Psoas muscle (tissue), 7 donors: ENCODE measurements at regions not wholly inside any gene's neighbourhood (a gene's known extent, or its start where the extent isn't known, plus 50 kb on each side); places are given as distances from the start of the nearest gene placed in this dataset.

Experiments
- ATAC-seq, 4 donors: fragments of 200-7000 bp; cut with Tn5 transposase; one replicate each; pipeline ENCODE4 v1.9.1; 2020; ENCODE audit warnings: moderate library complexity in 3 of 4, mild to moderate bottlenecking in 2 of 4
- DNase-seq, 2 donors: peaks; one replicate each; pipeline ENCODE4 v3.0.0-alpha.2; 2020
- H3K27ac ChIP-seq: fragments of 200-600 bp; one replicate; pipeline ENCODE4 v1.8.0; 2022
- H3K27me3 ChIP-seq, 3 donors: fragments of 200-600 bp in 1 of 3; one replicate each; pipeline versions ENCODE4 v1.6.1 to v1.8.0; 2013 to 2022; ENCODE audit warnings: low read length in 2 of 3, mild to moderate bottlenecking in 2 of 3, moderate library complexity in 1 of 3; ENCODE audit not compliant: insufficient read depth in 3 of 3
- H3K36me3 ChIP-seq, 2 donors: fragments of 200-600 bp in 1 of 2; one replicate each; pipeline versions ENCODE4 v1.6.1 to v1.8.0; 2013 to 2022; ENCODE audit warnings: low read depth in 1 of 2, mild to moderate bottlenecking in 1 of 2, moderate library complexity in 1 of 2; ENCODE audit not compliant: insufficient read depth in 1 of 2
- H3K4me1 ChIP-seq: fragments of 200-600 bp; one replicate; pipeline ENCODE4 v1.8.0; 2022
- H3K4me3 ChIP-seq: fragments of 200-600 bp; one replicate; pipeline ENCODE4 v1.8.0; 2022; ENCODE audit warnings: mild to moderate bottlenecking
- H3K9me3 ChIP-seq: fragments of 200-600 bp; one replicate; pipeline ENCODE4 v1.8.0; 2022
- CTCF ChIP-seq: fragments of 200-600 bp; IDR thresholded peaks from one replicate; pipeline ENCODE4 v1.8.0; 2022; ENCODE audit warnings: antibody characterized with exemption
- WGBS, 3 donors: extraction: QIAGEN DNeasy Blood & Tissue Kit; methylation state at CpG; one replicate each; pipeline versions ENCODE4 v1.1.6 to v1.1.7; 2013; 5-methylcytosine and 5-hydroxymethylcytosine counted together
- intact Hi-C, 2 donors: fragments of 100-400 bp; cut with DNase I; formaldehyde crosslinking; loops; one replicate each; pipeline versions ENCODE4 v1.11.0 to v1.14.2; 2022
- donor health status: healthy with polysubstance abuse.
- donor health status: DM: no; HTN: no; CAD: no; lungs with moderate emphysema.
- donor health status: Bipolar disorder and iron deficiency.
- donor health status: healthy.
- donor health status: DM: yes; HTN: yes; CAD: no.
- donor health status: DM: no; HTN: no; CAD: no.
- donor health status: DM: yes; HTN: yes; CAD: no.

- ATAC-seq (no peak), DNase-seq (no peak)
- intact Hi-C loops: no loop called here
- no peak for TF ChIP-seq CTCF
- H3K27me3 ChIP-seq: no peaks in the 10 kb centered on the region
- no peak overlapping the region for H3K4me3 ChIP-seq
- no peaks in the 10 kb centered on the region for H3K36me3 ChIP-seq
- H3K27ac ChIP-seq: no peak overlapping the region
- H3K9me3 ChIP-seq: no peaks in the 10 kb centered on the region
- H3K4me1 ChIP-seq: no peaks in the 10 kb centered on the region
- WGBS, 3 donors: 25 to 34% (median 26%) methylated on average over 8 of the region's 8 CpGs
Observed at GRCh38 chr7:68429411-68430117, 1168.7 kb upstream of the AUTS2 start.

DNA sequence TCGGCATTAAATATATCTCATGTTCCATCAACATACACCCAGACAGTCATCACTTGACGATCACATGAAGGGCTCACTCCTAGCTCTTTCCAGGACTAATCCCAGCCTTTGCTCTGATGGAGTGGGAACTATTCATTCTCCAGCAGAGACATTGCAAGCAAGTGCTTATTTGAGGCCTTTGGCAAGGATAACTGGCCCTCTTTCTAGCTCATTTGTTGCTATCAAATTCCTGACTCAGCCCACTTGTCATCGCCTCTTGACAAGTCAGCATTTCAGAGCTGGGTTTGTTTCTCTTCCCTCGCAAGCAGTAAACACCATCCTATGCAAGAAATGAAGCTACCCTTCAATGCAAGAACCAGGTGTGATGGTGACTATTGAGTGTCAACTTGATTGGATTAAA, 1165.7 kb upstream of the AUTS2 start:
- no peak for TF ChIP-seq CTCF
- no peaks in the 10 kb centered on the region for H3K4me1 ChIP-seq
- H3K27me3 ChIP-seq: no peaks in the 10 kb centered on the region
- H3K9me3 ChIP-seq: no peaks in the 10 kb centered on the region
- ATAC-seq (no peak), DNase-seq (no peak)
- H3K27ac ChIP-seq: no peak overlapping the region
- WGBS, 3 donors: 33 to 55% (median 48%) methylated on average over 4 of the region's 4 CpGs
- intact Hi-C loops: no loop called here
- no peaks in the 10 kb centered on the region for H3K36me3 ChIP-seq
- no peak overlapping the region for H3K4me3 ChIP-seq

DNA sequence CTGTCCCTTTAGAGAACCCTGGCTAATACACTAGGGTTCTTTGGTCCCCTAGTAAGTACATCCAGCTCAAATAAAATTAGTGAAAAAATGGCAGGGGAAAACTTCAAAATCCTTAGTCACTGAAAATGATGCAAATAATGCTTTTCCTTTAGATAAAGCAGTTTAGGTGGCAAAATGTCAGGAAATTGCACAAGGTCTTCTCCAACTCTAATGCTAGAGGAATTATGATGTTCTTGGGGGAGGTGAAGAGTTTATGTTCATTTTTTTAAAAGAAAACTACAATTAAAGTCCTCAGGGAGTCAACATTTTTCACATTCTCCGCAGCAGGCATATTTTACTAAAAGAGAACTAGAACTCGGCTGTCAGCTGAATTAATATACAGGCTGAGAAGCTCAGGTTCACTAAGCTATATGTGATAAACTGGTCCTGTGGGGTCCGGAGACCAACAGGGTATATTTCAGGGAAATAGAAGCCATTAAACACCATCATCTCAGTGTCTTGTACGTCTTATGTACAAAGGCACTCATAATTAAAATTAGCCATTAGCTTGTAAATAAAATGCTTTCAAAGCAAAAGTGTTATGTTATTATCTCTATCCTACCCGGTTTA, 1164.7 kb upstream of the AUTS2 start:
- no peaks in the 10 kb centered on the region for H3K36me3 ChIP-seq
- DNase-seq (no peak), ATAC-seq (no peak)
- no peak overlapping the region for H3K27ac ChIP-seq
- H3K9me3 ChIP-seq: no peaks in the 10 kb centered on the region
- intact Hi-C loops: no loop called here
- H3K27me3 ChIP-seq: peaks cover 0 to 2% (median 0%) of the 10 kb centered on the region in 3 donors
- H3K4me3 ChIP-seq: no peak overlapping the region
- H3K4me1 ChIP-seq: no peaks in the 10 kb centered on the region
- WGBS, 3 donors: 76 to 84% (median 77%) methylated on average over 5 of the region's 5 CpGs
- TF ChIP-seq CTCF: no peak

GRCh38 chr7:68434857-68435256, 1163.4 kb upstream of the AUTS2 start:
- H3K9me3 ChIP-seq: no peaks in the 10 kb centered on the region
- no peak overlapping the region for H3K4me3 ChIP-seq
- no peak overlapping the region for H3K27ac ChIP-seq
- ATAC-seq: no peak
- intact Hi-C loops: no loop called here
- no peak for TF ChIP-seq CTCF
- H3K27me3 ChIP-seq: peaks cover 0 to 3% (median 0%) of the 10 kb centered on the region in 3 donors
- 57 to 71% (median 70%) methylated on average over 13 of the region's 13 CpGs for WGBS, 3 donors
- no peak for DNase-seq
- no peaks in the 10 kb centered on the region for H3K4me1 ChIP-seq
- no peaks in the 10 kb centered on the region for H3K36me3 ChIP-seq

DNA sequence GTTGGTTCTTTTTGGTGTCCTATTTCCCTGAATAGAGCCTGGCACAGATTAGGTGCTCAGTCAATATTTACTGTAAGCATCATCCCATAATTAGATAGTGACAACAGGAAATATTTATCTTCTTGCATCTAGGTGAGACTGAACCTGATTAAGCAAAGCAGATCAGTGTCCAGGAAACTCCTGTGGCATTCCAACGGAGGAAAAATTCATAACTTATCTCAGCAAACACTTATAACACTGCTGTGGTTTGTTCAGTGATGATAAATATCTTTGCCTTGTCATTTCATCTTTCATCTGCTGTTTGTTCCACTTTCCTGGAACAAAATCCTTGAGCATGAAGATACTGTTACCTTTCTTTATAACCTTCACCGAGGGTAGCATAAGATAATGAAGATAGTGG, 1160.3 kb upstream of the AUTS2 start:
- intact Hi-C loops: no loop called here
- WGBS, 3 donors: 56 to 66% (median 63%) methylated on average over 2 of the region's 2 CpGs
- ATAC-seq (no peak), DNase-seq (no peak)
- Histone ChIP-seq H3K36me3 (no peaks in the 10 kb centered on the region), H3K9me3 (no peaks in the 10 kb centered on the region), H3K4me1 (no peaks in the 10 kb centered on the region), H3K27me3 (peaks cover 0 to 3% (median 0%) of the 10 kb centered on the region in 3 donors), H3K27ac (no peak overlapping the region), H3K4me3 (no peak overlapping the region)
- TF ChIP-seq CTCF: no peak
